Trophoblast cell (in vitro differentiated cells and primary cell): ENCODE measurements at regions not wholly inside any gene's neighbourhood (a gene's known extent, or its start where the extent isn't known, plus 50 kb on each side); places are given as distances from the start of the nearest gene placed in this dataset.
A peak's percentile ranks its signal among the peaks of the same experiment; 100 is the strongest.

Experiments used
- DNase-seq, 2 donors: peaks; one replicate each; pipeline ENCODE4 v3.0.0-alpha.2; 2016
- H2AFZ ChIP-seq: 2 replicates; pipeline ENCODE4 v1.6.1; 2013; ENCODE audit warnings: low read length, moderate library complexity, mild to moderate bottlenecking; ENCODE audit not compliant: insufficient read depth, poor library complexity
- H2AK5ac ChIP-seq: 2 replicates; pipeline ENCODE4 v1.6.1; 2013; ENCODE audit warnings: mild to moderate bottlenecking, low read length
- H2BK120ac ChIP-seq: 2 replicates; pipeline ENCODE4 v1.6.1; 2013; ENCODE audit warnings: low read length, mild to moderate bottlenecking, moderate library complexity; ENCODE audit not compliant: insufficient read depth, poor library complexity
- H2BK12ac ChIP-seq: 2 replicates; pipeline ENCODE4 v1.6.1; 2013; ENCODE audit warnings: mild to moderate bottlenecking, low read length, moderate library complexity
- H2BK5ac ChIP-seq: 2 replicates; pipeline ENCODE4 v1.6.1; 2013; ENCODE audit warnings: low read length, low read depth, moderate library complexity, mild to moderate bottlenecking; ENCODE audit not compliant: poor library complexity
- H3K14ac ChIP-seq: 2 replicates; pipeline ENCODE4 v1.6.1; 2013; ENCODE audit warnings: mild to moderate bottlenecking, low read length
- H3K18ac ChIP-seq: 2 replicates; pipeline ENCODE4 v1.6.1; 2013; ENCODE audit warnings: mild to moderate bottlenecking, low read length
- H3K23ac ChIP-seq: 2 replicates; pipeline ENCODE4 v1.6.1; 2013; ENCODE audit warnings: low read length
- H3K27ac ChIP-seq: 2 replicates; pipeline ENCODE4 v1.5.1; 2013; ENCODE audit warnings: low read depth, mild to moderate bottlenecking, inconsistent platforms, low read length, moderate library complexity
- H3K27me3 ChIP-seq: 2 replicates; pipeline ENCODE4 v1.6.1; 2013; ENCODE audit warnings: inconsistent platforms, mild to moderate bottlenecking, low read length, moderate library complexity; ENCODE audit not compliant: insufficient read depth
- H3K36me3 ChIP-seq, 2 experiments: 1 replicate in 1 of 2; 2 replicates in 1 of 2; pipeline ENCODE4 v1.6.1; 2013; ENCODE audit warnings: low read length in 2 of 2, mild to moderate bottlenecking in 2 of 2, moderate library complexity in 1 of 2; ENCODE audit not compliant: insufficient read depth in 2 of 2, control insufficient read depth in 1 of 2
- H3K4ac ChIP-seq: 2 replicates; pipeline ENCODE4 v1.6.1; 2013; ENCODE audit warnings: low read depth, mild to moderate bottlenecking, low read length, moderate library complexity
- H3K4me1 ChIP-seq, 2 experiments: 1 replicate in 1 of 2; 2 replicates in 1 of 2; pipeline ENCODE4 v1.6.1; 2013; ENCODE audit warnings: low read length in 2 of 2, mild to moderate bottlenecking in 2 of 2, moderate library complexity in 1 of 2; ENCODE audit not compliant: insufficient read depth in 2 of 2, control insufficient read depth in 1 of 2
- H3K4me2 ChIP-seq: 2 replicates; pipeline ENCODE4 v1.6.1; 2013; ENCODE audit warnings: inconsistent platforms, mild to moderate bottlenecking, low read length, moderate library complexity
- H3K4me3 ChIP-seq: 2 replicates; pipeline ENCODE4 v1.5.1; 2013; ENCODE audit warnings: mild to moderate bottlenecking, low read depth, low read length, inconsistent platforms
- H3K79me1 ChIP-seq: one replicate; pipeline ENCODE4 v1.6.1; 2013; ENCODE audit warnings: low read length
- H3K79me2 ChIP-seq: 2 replicates; pipeline ENCODE4 v1.6.1; 2013; ENCODE audit warnings: low read length, mild to moderate bottlenecking; ENCODE audit not compliant: control insufficient read depth, insufficient read depth, poor library complexity
- H3K9ac ChIP-seq: 2 replicates; pipeline ENCODE4 v1.6.1; 2013; ENCODE audit warnings: mild to moderate bottlenecking, low read length
- H3K9me3 ChIP-seq: 2 replicates; pipeline ENCODE4 v1.6.1; 2013; ENCODE audit warnings: low read depth, mild to moderate bottlenecking, control low read depth, inconsistent platforms, low read length; ENCODE audit not compliant: insufficient read depth
- H4K12ac ChIP-seq: 2 replicates; pipeline ENCODE4 v1.6.1; 2013; ENCODE audit warnings: low read depth, mild to moderate bottlenecking, low read length, moderate library complexity
- H4K8ac ChIP-seq: 2 replicates; pipeline ENCODE4 v1.6.1; 2013; ENCODE audit warnings: low read depth, mild to moderate bottlenecking, low read length, moderate library complexity
- H4K91ac ChIP-seq: one replicate; pipeline ENCODE4 v1.6.1; 2013; ENCODE audit warnings: low read depth, mild to moderate bottlenecking, low read length, moderate library complexity
- WGBS: extraction: QIAGEN DNeasy Blood & Tissue Kit; methylation state at CpG from one replicate; pipeline ENCODE4 v1.1.7; 2013; ENCODE audit warnings: missing lambda C conversion rate; ENCODE audit not compliant: insufficient read length, insufficient coverage; ENCODE audit errors: extremely low coverage; 5-methylcytosine and 5-hydroxymethylcytosine counted together

DNA sequence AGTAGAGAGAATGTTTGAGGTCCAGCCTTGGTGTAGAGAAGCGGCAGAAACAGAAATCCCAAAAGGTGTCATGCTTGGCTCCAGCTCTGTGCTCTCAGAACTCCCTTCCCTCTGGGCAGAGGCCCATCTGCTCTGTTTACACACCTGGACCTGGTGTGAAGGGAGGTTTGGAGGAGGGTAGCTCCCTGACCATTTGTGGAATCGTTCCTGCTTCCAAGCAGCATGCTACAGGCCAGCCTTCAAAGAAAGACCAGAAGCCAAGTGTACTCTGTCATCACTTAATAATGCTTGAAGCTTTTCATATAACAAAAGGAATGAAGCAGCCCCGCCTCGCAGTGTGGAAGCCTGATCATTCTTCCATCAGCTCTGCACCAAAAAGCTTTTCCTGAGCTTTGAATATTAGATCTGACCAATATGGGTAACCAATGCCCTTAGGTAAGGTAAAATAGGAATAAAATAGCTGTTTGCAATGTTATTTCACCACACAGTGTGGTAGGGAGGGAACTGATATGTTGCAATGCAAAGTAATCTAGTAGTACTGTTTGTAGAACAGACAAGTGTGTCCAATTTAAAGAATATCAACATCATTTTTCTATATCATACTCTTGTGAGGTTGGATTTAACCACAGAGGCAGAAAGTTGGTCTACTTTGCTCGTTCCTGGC, 63.3 kb downstream of the ZIC5 start:
- Histone ChIP-seq H3K4ac (no peak overlapping the region), H2BK120ac (no peak overlapping the region), H3K36me3 (no peaks in the 10 kb centered on the region), H3K23ac (no peak overlapping the region), H4K8ac (no peak overlapping the region), H2BK5ac (no peak overlapping the region), H2BK12ac (no peak overlapping the region), H2AK5ac (no peak overlapping the region), H3K4me3 (no peak overlapping the region), H3K27ac (no peak overlapping the region), H4K12ac (no peak overlapping the region), H3K18ac (no peak overlapping the region), H3K9me3 (no peaks in the 10 kb centered on the region), H3K4me1 (no peaks in the 10 kb centered on the region), H3K14ac (no peak overlapping the region), H3K79me1 (no peaks in the 10 kb centered on the region), H3K4me2 (no peak overlapping the region), H3K27me3 (no peaks in the 10 kb centered on the region), H2AFZ (no peak overlapping the region), H3K79me2 (no peaks in the 10 kb centered on the region), H3K9ac (peak overlapping the region; percentile 20), H4K91ac (no peak overlapping the region)
- WGBS: no CpG with 5 or more reads among the region's 5 CpGs
- DNase-seq: no peak

DNA sequence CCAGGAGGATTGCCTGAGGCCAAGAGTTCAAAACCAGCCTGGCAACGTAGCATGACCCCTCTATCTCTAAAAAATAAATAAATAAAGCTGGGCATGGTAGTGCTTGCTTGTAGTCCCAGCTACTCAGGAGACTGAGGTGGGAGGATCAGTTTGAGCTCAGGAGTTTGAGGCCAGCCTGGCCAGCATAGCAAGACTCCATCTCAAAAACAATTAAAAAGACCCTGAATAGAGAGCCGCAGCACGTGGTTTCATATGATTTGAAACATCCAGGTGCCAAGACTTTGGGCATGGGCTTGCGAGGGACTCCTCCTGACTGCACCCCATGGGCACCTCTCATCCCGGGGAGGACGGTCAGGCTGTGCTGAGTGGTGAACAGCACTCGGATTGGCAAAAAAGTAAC, 63.9 kb downstream of the ZIC5 start:
- Histone ChIP-seq H2AK5ac (no peak overlapping the region), H2BK5ac (no peak overlapping the region), H3K4me3 (no peak overlapping the region), H3K9me3 (no peaks in the 10 kb centered on the region), H3K79me2 (no peaks in the 10 kb centered on the region), H3K27ac (no peak overlapping the region), H2BK12ac (no peak overlapping the region), H3K4ac (no peak overlapping the region), H3K18ac (no peak overlapping the region), H4K91ac (no peak overlapping the region), H4K8ac (no peak overlapping the region), H3K23ac (no peak overlapping the region), H2AFZ (no peak overlapping the region), H3K36me3 (no peaks in the 10 kb centered on the region), H3K14ac (no peak overlapping the region), H3K4me1 (no peaks in the 10 kb centered on the region), H3K79me1 (no peaks in the 10 kb centered on the region), H3K9ac (no peak overlapping the region), H3K27me3 (no peaks in the 10 kb centered on the region), H2BK120ac (no peak overlapping the region), H4K12ac (no peak overlapping the region), H3K4me2 (no peak overlapping the region)
- no peak for DNase-seq
- WGBS: no CpG with 5 or more reads among the region's 7 CpGs

DNA sequence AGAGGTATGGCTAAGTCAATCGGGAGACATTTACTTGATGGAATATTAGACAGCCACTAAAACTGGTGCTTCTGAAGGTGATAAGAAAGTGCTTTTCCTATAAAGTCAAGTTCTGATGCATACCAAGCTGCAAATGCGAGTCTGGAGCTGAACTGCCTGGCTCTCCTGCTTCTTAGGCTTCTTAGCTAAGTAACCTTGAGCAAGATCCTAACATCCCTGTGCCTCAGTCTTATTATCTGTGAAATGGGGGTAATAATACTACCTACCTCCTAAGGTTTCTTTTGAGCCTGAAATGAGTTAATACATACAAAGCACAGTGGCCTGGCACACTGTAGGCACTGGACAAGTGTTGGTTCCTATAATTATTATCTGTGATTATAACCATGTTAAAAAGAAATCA, 64.5 kb downstream of the ZIC5 start:
- no peak overlapping the region for H3K18ac ChIP-seq
- no peak overlapping the region for H3K14ac ChIP-seq
- H3K27me3 ChIP-seq: no peaks in the 10 kb centered on the region
- no peak overlapping the region for H3K4me2 ChIP-seq
- H4K12ac ChIP-seq: no peak overlapping the region
- no peaks in the 10 kb centered on the region for H3K4me1 ChIP-seq
- H4K8ac ChIP-seq: no peak overlapping the region
- no peak overlapping the region for H3K23ac ChIP-seq
- H2AK5ac ChIP-seq: no peak overlapping the region
- H2BK5ac ChIP-seq: no peak overlapping the region
- H2BK120ac ChIP-seq: no peak overlapping the region
- H3K27ac ChIP-seq: no peak overlapping the region
- H3K4ac ChIP-seq: no peak overlapping the region
- no peak for DNase-seq
- no peak overlapping the region for H2AFZ ChIP-seq
- H3K36me3 ChIP-seq: no peaks in the 10 kb centered on the region
- no peak overlapping the region for H2BK12ac ChIP-seq
- no CpG with 5 or more reads among the region's 2 CpGs for WGBS
- H3K9ac ChIP-seq: no peak overlapping the region
- no peak overlapping the region for H4K91ac ChIP-seq
- no peaks in the 10 kb centered on the region for H3K79me1 ChIP-seq
- H3K79me2 ChIP-seq: no peaks in the 10 kb centered on the region
- H3K9me3 ChIP-seq: no peaks in the 10 kb centered on the region
- H3K4me3 ChIP-seq: no peak overlapping the region

DNA sequence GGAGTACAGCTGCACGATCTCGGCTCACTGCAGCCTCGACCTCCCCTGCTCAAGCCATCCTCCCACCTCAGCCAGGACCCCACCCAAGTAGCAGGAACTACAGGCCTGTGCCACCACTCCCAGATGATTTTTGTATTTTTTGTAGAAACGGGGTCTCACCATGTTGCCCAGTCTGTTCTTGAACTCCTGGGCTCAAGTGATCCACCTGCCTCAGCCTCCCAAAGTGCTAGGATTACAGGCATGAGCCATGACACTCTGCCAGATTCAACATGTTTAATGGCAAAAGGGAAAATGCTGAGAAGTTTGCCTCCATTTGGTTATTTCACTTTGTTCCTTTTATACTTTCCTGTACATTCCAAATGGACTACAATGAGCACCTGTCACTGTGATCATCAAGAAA, 65.8 kb downstream of the ZIC5 start:
- H4K12ac ChIP-seq: no peak overlapping the region
- H3K4ac ChIP-seq: no peak overlapping the region
- no peak overlapping the region for H3K23ac ChIP-seq
- H3K4me3 ChIP-seq: no peak overlapping the region
- H3K4me2 ChIP-seq: no peak overlapping the region
- no peak overlapping the region for H4K8ac ChIP-seq
- no CpG with 5 or more reads among the region's 4 CpGs for WGBS
- no peak overlapping the region for H3K14ac ChIP-seq
- H3K9me3 ChIP-seq: no peaks in the 10 kb centered on the region
- no peak overlapping the region for H2BK120ac ChIP-seq
- H3K18ac ChIP-seq: no peak overlapping the region
- H3K79me2 ChIP-seq: no peaks in the 10 kb centered on the region
- no peak overlapping the region for H2AK5ac ChIP-seq
- H2BK12ac ChIP-seq: no peak overlapping the region
- DNase-seq: no peak
- H3K36me3 ChIP-seq: no peaks in the 10 kb centered on the region
- no peak overlapping the region for H3K9ac ChIP-seq
- H3K4me1 ChIP-seq: no peaks in the 10 kb centered on the region
- no peak overlapping the region for H2BK5ac ChIP-seq
- no peaks in the 10 kb centered on the region for H3K79me1 ChIP-seq
- no peak overlapping the region for H3K27ac ChIP-seq
- no peak overlapping the region for H2AFZ ChIP-seq
- H4K91ac ChIP-seq: no peak overlapping the region
- no peaks in the 10 kb centered on the region for H3K27me3 ChIP-seq
